ENCODE measurements at regions not wholly inside any gene's neighbourhood (a gene's known extent, or its start where the extent isn't known, plus 50 kb on each side); places are given as distances from the start of the nearest gene placed in this dataset.

DNA sequence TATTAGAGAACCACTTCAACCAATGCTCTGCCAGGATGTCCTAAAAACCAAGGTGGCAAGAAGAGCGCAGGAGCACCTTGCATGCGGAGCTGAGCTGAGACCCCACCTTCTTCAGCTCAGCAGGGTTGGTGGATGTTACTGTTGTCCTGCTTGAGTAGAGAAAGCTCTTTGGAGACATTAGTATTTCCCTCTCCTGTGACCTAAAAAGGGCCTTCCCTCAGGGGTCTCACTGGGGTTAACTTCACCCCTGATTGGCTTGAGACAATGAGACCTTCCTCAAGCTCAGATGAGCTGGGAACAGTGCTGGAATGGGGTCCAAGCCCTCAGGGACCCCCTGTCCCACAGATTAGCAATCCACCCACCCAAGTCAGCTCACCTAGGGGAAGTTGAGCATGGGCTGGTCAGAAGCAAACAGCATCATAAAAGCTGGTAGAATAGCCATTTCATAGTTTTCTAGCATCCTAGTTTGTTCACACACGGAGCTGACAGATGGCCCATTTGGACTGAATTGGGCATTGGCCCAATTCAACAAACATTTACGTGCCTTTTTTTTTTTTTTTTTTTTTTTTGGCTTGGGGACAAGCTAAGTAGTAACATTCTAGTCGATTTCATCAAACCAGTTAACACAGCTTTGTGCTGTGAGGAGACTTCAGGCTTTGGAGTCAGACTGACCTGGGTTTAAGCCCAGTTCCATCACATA, 100.6 kb upstream of the HABP2 start:
- Histone ChIP-seq H3K4me1 (ENCODE audit: control insufficient read depth in 1 of 2, insufficient read depth in 2 of 2, low read depth in 1 of 2, low read length in 1 of 2) (peaks cover 0 to 6% of the 10 kb centered on the region in 2 experiments; a peak in 1 of 4 replicates), H4K20me1 (ENCODE audit: insufficient read depth) (no peaks in the 10 kb centered on the region), H2AFZ (ENCODE audit: low read depth) (no peak overlapping the region), H3K79me2 (ENCODE audit: insufficient read depth) (no peaks in the 10 kb centered on the region), H3K27me3 (ENCODE audit: insufficient read depth) (no peaks in the 10 kb centered on the region; the same call in 1 of the 2 replicates), H3K9me3 (no peaks in the 10 kb centered on the region), H3K27ac (ENCODE audit: low read depth in 2 of 2, low read length in 1 of 2) (no peak overlapping the region), H3K4me2 (no peak overlapping the region), H3K4me3 (ENCODE audit: low read depth in 2 of 2, low read length in 1 of 2) (no peak overlapping the region), H3K9me2 (no peaks in the 10 kb centered on the region), H3K9ac (no peak overlapping the region), H3F3A (replicated peaks; ENCODE audit: insufficient read depth) (no peaks in the 10 kb centered on the region), H3K36me3 (replicated peaks in 1 of 2; ENCODE audit: control insufficient read depth in 1 of 2, insufficient read depth in 2 of 2, low read length in 1 of 2) (no peaks in the 10 kb centered on the region)
- CTCF ChIA-PET: interaction anchor here (0.8 to 4.5 kb wide), 5 partner anchors 12 to 930 kb away, joined by 3 to 26 read pairs (median 6); no protein-coding TSS in a partner anchor
- POLR2A ChIA-PET: no interaction called here
- 57% methylated on average over 5 of the region's 5 CpGs for WGBS (ENCODE audit: low lambda C conversion rate)
- TF ChIP-seq RXRA (IDR thresholded peaks at IDR 0.05; ENCODE audit: borderline replicate concordance, low read depth) (no peak), RCOR1 (IDR thresholded peaks at IDR 0.05; ENCODE audit: low read length) (no peak), MXI1 (IDR thresholded peaks at IDR 0.05; ENCODE audit: low read depth, low read length) (no peak), JUND (IDR thresholded peaks at IDR 0.05) (no peak), EP300 (IDR thresholded peaks at IDR 0.05; ENCODE audit: borderline replicate concordance in 1 of 2, low read depth in 1 of 2, low read length in 1 of 2) (no peak), MEF2A (IDR thresholded peaks at IDR 0.05; ENCODE audit: borderline replicate concordance, low read depth) (no peak), NRF1 (IDR thresholded peaks at IDR 0.05; ENCODE audit: low read depth, low read length) (no peak)
- TF ChIP-seq, protein P1, sequence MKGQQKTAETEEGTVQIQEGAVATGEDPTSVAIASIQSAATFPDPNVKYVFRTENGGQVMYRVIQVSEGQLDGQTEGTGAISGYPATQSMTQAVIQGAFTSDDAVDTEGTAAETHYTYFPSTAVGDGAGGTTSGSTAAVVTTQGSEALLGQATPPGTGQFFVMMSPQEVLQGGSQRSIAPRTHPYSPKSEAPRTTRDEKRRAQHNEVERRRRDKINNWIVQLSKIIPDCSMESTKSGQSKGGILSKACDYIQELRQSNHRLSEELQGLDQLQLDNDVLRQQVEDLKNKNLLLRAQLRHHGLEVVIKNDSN (IDR thresholded peaks at IDR 0.05; ENCODE audit: borderline replicate concordance, low read depth): no peak
- no peak for DNase-seq

DNA sequence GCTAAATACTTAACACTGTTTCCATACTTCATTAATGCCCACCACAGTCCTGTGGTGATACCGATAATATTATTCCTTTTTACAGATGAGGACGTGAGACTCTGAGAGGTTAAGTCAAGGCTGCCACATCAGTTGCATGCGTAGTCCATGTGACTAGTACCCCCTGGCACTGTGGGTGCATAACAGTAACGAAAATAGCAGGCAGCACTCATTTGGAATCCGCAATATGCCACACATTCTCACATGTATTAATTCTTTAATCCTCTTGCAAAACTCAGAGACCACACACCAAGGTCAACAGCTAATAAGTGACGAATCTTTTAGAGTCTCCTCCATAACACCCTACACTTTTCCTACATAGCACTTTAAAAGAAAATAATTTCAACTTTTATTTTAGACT, 99.5 kb upstream of the HABP2 start:
- POLR2A ChIA-PET: no interaction called here
- H3K79me2 ChIP-seq (ENCODE audit: insufficient read depth): no peaks in the 10 kb centered on the region
- CTCF ChIA-PET: interaction anchor here (0.8 to 4.5 kb wide), 12 partner anchors 9 to 981 kb away, joined by 3 to 26 read pairs (median 6); no protein-coding TSS in a partner anchor
- no peak overlapping the region for H2AFZ ChIP-seq (ENCODE audit: low read depth)
- no peak overlapping the region for H3K4me3 ChIP-seq (ENCODE audit: low read depth in 2 of 2, low read length in 1 of 2)
- H3K36me3 ChIP-seq (replicated peaks in 1 of 2; ENCODE audit: control insufficient read depth in 1 of 2, insufficient read depth in 2 of 2, low read length in 1 of 2): no peaks in the 10 kb centered on the region
- no peaks in the 10 kb centered on the region; the same call in 1 of the 2 replicates for H3K27me3 ChIP-seq (ENCODE audit: insufficient read depth)
- H3K27ac ChIP-seq (ENCODE audit: low read depth in 2 of 2, low read length in 1 of 2): no peak overlapping the region
- H3K9me2 ChIP-seq: no peaks in the 10 kb centered on the region
- WGBS (ENCODE audit: low lambda C conversion rate): 64% methylated on average over 6 of the region's 6 CpGs
- H3K9me3 ChIP-seq: no peaks in the 10 kb centered on the region
- H4K20me1 ChIP-seq (ENCODE audit: insufficient read depth): no peaks in the 10 kb centered on the region
- no peak overlapping the region for H3K9ac ChIP-seq
- TF ChIP-seq NFIC (IDR thresholded peaks at IDR 0.05; ENCODE audit: borderline replicate concordance): no peak
- no peak for TF ChIP-seq RCOR1 (IDR thresholded peaks at IDR 0.05; ENCODE audit: low read length)
- TF ChIP-seq TAF1 (IDR thresholded peaks at IDR 0.05; ENCODE audit: borderline replicate concordance, low read depth, low read length): no peak
- no peak for TF ChIP-seq EP300 (IDR thresholded peaks at IDR 0.05; ENCODE audit: borderline replicate concordance in 1 of 2, low read depth in 1 of 2, low read length in 1 of 2)
- no peak for TF ChIP-seq GABPA (IDR thresholded peaks at IDR 0.05; ENCODE audit: low read depth)
- peaks cover 0 to 6% of the 10 kb centered on the region in 2 experiments; a peak in 1 of 4 replicates for H3K4me1 ChIP-seq (ENCODE audit: control insufficient read depth in 1 of 2, insufficient read depth in 2 of 2, low read depth in 1 of 2, low read length in 1 of 2)
- no peaks in the 10 kb centered on the region for H3F3A ChIP-seq (replicated peaks; ENCODE audit: insufficient read depth)
- H3K4me2 ChIP-seq: no peak overlapping the region
- no peak for DNase-seq
